MM.1S (cell line): ENCODE measurements at regions not wholly inside any gene's neighbourhood (a gene's known extent, or its start where the extent isn't known, plus 50 kb on each side); places are given as distances from the start of the nearest gene placed in this dataset.

Source experiments
- EZH2 ChIP-seq: fragments of 300-600 bp; sonication (generic); optimal IDR thresholded peaks from 2 replicates; pipeline ENCODE3; 2017; ENCODE audit warnings: low read depth, mild to moderate bottlenecking, antibody characterized with exemption, low read length, mixed read lengths
- EZH2phosphoT487 ChIP-seq: fragments of 300-600 bp; sonication (generic); IDR thresholded peaks from 2 replicates; pipeline ENCODE4 v1.6.1; 2018; ENCODE audit warnings: antibody characterized with exemption, low read length
- TF ChIP-seq, protein P1 (sequence below): fragments of 300-600 bp; sonication (generic); IDR thresholded peaks from 2 replicates; pipeline ENCODE4 v1.5.1; 2016; ENCODE audit warnings: antibody characterized with exemption, low read length, mixed read lengths

DNA sequence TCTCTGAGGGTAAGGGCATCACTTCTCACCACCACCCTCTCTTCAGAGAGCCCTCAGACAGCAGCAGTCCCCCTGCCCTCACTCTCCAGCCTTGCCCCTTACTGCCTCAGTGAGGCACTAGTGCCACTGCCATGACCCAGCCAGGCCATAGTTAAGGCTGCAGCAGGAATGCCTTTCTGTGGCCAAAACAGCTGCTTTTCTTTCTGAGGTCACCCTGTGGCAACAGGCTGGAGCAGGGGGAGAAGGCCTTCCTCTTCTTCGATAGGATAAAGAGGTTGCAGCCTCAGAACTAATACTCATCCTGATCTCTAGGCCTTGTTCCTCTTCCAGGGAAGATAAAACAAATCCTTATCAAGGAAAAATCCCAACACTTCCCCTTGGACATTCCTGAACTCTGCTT, 56.8 kb upstream of the ECI2 start:
- TF ChIP-seq, protein P1, sequence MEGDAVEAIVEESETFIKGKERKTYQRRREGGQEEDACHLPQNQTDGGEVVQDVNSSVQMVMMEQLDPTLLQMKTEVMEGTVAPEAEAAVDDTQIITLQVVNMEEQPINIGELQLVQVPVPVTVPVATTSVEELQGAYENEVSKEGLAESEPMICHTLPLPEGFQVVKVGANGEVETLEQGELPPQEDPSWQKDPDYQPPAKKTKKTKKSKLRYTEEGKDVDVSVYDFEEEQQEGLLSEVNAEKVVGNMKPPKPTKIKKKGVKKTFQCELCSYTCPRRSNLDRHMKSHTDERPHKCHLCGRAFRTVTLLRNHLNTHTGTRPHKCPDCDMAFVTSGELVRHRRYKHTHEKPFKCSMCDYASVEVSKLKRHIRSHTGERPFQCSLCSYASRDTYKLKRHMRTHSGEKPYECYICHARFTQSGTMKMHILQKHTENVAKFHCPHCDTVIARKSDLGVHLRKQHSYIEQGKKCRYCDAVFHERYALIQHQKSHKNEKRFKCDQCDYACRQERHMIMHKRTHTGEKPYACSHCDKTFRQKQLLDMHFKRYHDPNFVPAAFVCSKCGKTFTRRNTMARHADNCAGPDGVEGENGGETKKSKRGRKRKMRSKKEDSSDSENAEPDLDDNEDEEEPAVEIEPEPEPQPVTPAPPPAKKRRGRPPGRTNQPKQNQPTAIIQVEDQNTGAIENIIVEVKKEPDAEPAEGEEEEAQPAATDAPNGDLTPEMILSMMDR: no peak
- no peak for TF ChIP-seq EZH2
- TF ChIP-seq EZH2phosphoT487: no peak
